HG02981 (cell line): ENCODE measurements at regions not wholly inside any gene's neighbourhood (a gene's known extent, or its start where the extent isn't known, plus 50 kb on each side); places are given as distances from the start of the nearest gene placed in this dataset.
"Not testable (repeated sequence)": the region's sequence is repeated elsewhere in the genome, so short reads cannot be mapped to it uniquely, and the experiment has no call there.

Experiments used
- ATAC-seq: cut with Tn5 transposase; IDR thresholded peaks from one replicate; pipeline ENCODE4 v1.9.1; 2021; ENCODE audit warnings: mild to moderate bottlenecking, moderate library complexity; ENCODE audit not compliant: unreplicated experiment

GRCh38 chr15:77883012-77883411 lies 194.5 kb downstream of the TBC1D2B start:
- not testable (repeated sequence) for ATAC-seq

DNA sequence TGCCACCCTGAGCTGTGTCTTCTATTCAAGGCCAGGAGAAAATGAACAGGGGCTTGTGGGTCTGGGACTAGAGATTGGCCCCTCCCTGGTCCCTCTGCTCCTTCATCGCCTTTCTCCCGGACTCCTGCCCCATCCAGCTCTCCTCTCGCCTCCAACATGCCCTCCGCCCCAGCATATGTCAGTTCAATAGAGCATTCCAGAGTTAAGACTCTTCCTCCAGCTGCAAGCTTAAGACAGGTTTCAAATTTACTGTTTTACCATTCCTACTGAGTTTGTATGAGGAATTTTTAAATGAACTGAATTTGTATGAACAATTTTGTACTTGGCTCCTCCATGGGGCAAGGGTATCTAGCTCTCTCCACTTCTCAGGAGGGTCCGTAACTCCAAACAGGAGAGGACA lies 195.6 kb downstream of the TBC1D2B start:
- no peak for ATAC-seq

DNA sequence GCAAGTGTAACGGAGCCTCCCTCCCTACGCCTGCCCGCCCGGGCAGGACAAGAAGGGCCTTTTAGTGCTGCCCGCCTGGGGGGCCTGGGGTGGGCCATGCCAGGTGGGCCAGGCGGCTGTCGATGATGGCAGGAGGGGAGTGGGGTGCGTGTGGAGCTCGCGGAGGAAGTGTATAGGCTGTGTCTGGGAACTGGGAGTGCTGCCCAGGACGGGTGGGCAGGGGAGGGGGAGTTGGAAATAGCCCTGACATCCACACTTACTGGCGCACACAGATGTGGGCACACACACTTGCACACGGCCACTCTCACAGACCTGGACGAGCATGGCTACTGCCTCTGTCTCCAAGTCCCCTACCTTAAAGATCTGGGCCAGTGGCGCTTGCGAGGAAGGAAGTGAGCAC lies 196.0 kb downstream of the TBC1D2B start:
- not testable (repeated sequence) for ATAC-seq

- ATAC-seq: not testable (repeated sequence)
Measured at GRCh38 chr15:77879466-77879865, 198.0 kb downstream of the TBC1D2B start.

- no peak for ATAC-seq
Measured at GRCh38 chr15:77877869-77878577, 199.5 kb downstream of the TBC1D2B start.

GRCh38 chr15:77876107-77876820 lies 201.2 kb downstream of the TBC1D2B start:
- not testable (repeated sequence) for ATAC-seq

GRCh38 chr15:77875066-77875721 lies 202.3 kb downstream of the TBC1D2B start:
- ATAC-seq: not testable (repeated sequence)

DNA sequence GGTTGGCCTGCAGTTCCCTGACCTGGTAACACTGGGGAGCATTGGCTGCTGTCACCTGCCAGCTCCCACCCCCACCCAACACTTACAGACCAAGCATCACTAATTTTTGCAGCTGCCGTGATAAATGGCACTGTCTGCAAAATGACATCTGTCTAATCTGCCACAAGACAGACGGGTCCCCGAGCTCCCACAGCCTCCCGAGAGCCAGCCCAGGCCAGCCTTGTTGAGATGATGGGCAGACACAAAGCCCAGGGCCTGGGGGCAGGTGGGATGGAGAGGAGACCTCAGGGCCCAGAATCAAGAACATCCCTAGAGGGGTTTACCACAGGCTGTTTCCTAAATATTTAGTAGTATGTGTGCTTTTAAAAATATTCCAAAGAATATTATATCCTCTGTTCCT lies 203.4 kb downstream of the TBC1D2B start:
- ATAC-seq: no peak

- ATAC-seq: not testable (repeated sequence)
Measured at GRCh38 chr15:77872521-77873425, 204.7 kb downstream of the TBC1D2B start.

GRCh38 chr15:77871852-77872371 lies 205.6 kb downstream of the TBC1D2B start:
- no peak for ATAC-seq

GRCh38 chr15:77870195-77871065 lies 207.1 kb downstream of the TBC1D2B start:
- ATAC-seq: no peak

DNA sequence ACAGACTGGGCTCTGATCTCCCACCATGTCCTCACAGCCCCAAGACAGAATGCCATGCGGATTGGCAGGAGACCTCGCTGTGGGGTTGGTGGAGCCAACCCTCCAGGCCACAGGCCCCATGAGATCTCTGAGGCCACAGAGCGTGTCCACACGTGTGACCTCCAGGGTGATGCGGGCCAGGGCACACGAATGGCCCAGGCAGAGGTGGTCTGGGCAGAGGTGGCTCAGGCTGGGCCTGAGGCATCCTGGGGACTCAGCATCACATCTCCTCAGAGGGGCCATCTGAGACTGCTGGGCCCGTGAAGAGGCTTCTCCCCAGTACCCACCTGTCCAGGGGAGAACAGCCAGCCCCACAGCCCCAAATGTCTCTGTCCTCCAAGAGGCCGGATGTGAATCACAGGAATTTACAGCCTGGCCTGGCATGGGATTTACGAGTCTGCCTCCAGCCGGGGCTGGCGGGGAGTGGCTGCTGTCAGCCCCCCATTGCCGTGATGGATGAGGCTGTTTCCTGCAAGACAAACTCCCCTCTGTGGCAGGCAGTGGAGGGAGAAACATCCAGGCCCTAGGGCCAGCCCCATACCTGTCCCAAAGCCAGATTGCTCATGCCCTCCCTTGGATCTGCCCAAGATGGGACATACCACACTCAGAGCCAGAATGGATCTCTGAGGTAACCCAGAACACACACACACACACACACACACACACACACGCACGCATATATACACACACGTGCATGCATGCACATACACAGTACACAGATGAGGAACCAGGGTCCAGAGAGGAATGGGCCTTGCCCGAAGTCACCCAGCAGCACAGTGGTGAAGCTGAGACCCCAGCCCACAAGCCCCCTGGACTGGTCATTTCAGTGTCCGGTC lies 208.3 kb downstream of the TBC1D2B start:
- ATAC-seq: no peak

DNA sequence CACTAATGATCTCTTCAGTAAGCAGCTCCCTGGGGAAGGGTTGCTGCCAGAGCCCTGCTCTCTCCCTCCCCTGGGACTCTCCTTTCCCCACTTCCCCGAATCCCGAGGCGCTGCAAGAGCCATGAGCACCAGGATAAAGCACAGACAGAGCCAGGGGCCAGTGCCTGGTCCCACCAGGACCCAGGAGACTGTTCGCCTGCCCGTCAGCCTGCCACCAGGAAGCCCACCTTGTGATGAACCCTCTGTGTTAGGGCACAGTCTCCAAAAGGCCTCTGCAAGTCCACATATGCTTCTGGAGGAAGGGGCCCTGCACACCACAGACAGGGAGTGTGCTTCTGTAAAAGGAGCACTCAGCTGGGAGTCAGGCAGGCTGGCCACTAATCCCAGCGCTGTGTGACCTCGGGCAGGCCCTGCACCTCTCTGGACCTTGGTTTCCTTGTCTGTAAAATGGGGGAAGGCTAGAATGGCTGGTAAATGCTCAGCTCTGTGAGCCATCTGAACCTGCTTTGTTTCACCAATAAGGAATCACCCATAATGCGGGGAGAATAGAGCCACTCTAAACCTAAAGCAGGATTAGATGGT lies 209.4 kb downstream of the TBC1D2B start:
- not testable (repeated sequence) for ATAC-seq

DNA sequence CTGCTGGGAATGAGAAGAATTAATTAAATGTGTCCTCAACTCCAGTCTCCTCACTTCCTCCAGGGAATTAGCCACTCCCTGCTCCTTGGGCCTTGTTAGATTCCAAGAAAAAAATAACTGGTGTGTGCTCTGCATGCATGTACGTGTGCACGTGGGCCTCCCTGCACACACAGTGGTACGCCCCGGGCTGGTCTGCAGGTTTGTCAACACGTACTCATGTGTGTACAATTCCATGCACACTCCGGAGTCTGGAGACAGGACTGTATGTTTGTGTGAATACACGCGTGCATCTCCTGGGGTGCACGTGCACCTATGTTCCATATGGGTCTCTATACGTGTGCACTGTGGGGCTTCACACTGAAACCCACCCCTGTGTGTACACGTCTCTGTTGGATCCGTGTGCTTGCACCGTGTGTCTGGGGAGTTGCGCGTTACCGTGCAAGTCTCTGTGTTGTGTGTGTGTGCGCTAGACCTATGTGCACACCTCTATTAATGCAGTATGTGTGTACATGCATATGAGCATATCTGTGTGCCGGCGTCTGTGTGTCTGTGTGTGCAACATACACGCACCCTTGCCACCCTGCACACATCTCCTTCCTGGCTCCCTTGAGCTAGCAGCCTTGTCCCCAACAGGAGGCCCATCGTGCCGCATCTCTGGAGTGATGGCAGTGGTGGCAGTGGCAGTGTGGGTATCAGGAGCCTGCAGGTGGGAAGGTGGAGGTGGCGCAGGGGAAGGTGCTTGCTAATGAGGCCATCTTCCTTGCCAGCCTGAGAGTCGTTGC lies 210.1 kb downstream of the TBC1D2B start:
- no peak for ATAC-seq

DNA sequence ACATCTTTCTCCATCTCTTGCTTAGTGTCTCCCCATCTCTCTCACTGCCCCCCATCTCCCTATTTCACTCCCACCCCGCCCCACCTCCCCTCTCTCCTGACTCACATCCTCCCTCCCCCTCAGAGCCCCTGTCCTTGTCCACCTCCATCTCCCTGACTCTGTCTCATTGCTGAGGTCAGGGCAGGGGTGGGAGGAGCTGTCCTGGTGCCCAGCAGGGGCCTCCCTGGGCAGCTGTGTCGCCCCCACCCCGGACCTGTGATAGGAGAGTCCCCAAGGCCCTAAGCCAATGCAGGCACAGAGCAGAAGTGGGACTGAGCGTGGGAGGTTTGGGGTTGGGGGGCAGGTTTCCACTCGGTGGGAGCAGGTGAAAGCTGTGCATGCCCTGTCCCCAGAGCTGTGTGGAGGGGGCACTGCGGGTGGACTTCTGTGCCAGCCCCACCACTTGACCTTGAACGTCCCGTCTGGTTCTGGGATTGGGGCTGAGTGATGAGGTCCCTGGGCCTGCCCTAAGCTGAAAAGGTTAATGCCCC lies 210.8 kb downstream of the TBC1D2B start:
- ATAC-seq: no peak

DNA sequence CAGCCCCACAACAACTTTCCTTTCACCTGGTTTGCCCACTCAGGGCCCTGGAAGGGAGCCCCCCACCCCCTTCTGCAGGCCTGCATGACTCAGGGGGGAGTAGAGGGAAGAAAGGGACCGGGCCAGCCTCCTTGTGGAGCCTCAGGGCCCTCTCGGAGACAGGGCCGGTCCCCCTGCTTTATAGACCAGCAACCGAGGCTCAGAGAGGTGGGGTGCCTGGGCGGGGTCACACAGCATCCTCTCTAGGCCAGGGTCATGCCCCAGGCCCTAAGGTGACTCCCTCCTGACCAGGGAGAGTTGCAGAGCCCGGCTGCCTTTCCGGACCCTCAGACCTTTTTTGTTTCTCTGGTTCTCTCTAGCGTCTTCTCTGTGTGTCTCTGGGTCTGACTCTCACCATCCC lies 211.3 kb downstream of the TBC1D2B start:
- ATAC-seq: no peak

- no peak for ATAC-seq
Measured at GRCh38 chr15:77865701-77866100, 211.8 kb downstream of the TBC1D2B start.
